Heart left ventricle (tissue), 16 donors: ENCODE measurements at regions not wholly inside any gene's neighbourhood (a gene's known extent, or its start where the extent isn't known, plus 50 kb on each side); places are given as distances from the start of the nearest gene placed in this dataset.

Experiments
- ATAC-seq, 4 donors: fragments of 200-7000 bp; cut with Tn5 transposase; one replicate each; pipeline ENCODE4 v1.9.1; 2020 to 2022; ENCODE audit warnings: moderate library complexity in 4 of 4, mild to moderate bottlenecking in 3 of 4, moderate number of reproducible peaks in 1 of 4
- DNase-seq, 5 donors: peaks; one replicate each; pipeline ENCODE4 v3.0.0-alpha.2; 2020
- H3K27ac ChIP-seq, 12 donors: fragments of 200-600 bp; sonication (generic) in 4 of 12; one replicate each; pipeline versions ENCODE4 v1.5.0 to v1.8.0; 2016 to 2022; ENCODE audit warnings: mild to moderate bottlenecking in 2 of 12
- H3K27me3 ChIP-seq, 9 donors: fragments of 200-600 bp; sonication (generic) in 2 of 9; one replicate each; pipeline versions ENCODE4 v1.5.1 to v1.8.0; 2016 to 2022; ENCODE audit warnings: mild to moderate bottlenecking in 3 of 9
- H3K36me3 ChIP-seq, 9 donors: fragments of 200-600 bp; sonication (generic) in 2 of 9; one replicate each; pipeline versions ENCODE4 v1.5.0 to v1.8.0; 2018 to 2022; ENCODE audit warnings: mild to moderate bottlenecking in 2 of 9
- H3K4me1 ChIP-seq, 12 donors: fragments of 200-600 bp; sonication (generic) in 4 of 12; one replicate each; pipeline versions ENCODE4 v1.5.0 to v1.8.0; 2016 to 2022; ENCODE audit warnings: mild to moderate bottlenecking in 3 of 12
- H3K4me3 ChIP-seq, 12 donors: fragments of 200-600 bp; sonication (generic) in 4 of 12; one replicate each; pipeline versions ENCODE4 v1.5.0 to v1.8.0; 2017 to 2022; ENCODE audit warnings: mild to moderate bottlenecking in 9 of 12, moderate library complexity in 4 of 12
- H3K9me3 ChIP-seq, 12 donors: fragments of 200-600 bp; sonication (generic) in 4 of 12; one replicate each; pipeline versions ENCODE4 v1.5.0 to v1.8.0; 2016 to 2022; ENCODE audit warnings: mild to moderate bottlenecking in 1 of 12
- CTCF ChIP-seq, 12 donors: fragments of 200-600 bp; sonication (generic) in 4 of 12; IDR thresholded peaks; one replicate each; pipeline versions ENCODE4 v1.5.0 to v1.8.0; 2018 to 2022; ENCODE audit warnings: antibody characterized with exemption in 12 of 12, mild to moderate bottlenecking in 5 of 12
- POLR2A ChIP-seq, 2 donors: fragments of 450-650 bp; IDR thresholded peaks; one replicate each; pipeline ENCODE4 v1.6.1; 2017; ENCODE audit warnings: antibody characterized with exemption in 2 of 2, mild to moderate bottlenecking in 2 of 2, moderate library complexity in 2 of 2
- WGBS, 4 donors: extraction: QIAGEN DNeasy Blood & Tissue Kit in 2 of 4; methylation state at CpG; one replicate each; pipeline versions ENCODE4 v1.1.5 to v1.1.7; 2013 to 2018; 5-methylcytosine and 5-hydroxymethylcytosine counted together
- intact Hi-C, 10 donors: fragments of 100-400 bp; cut with DNase I; formaldehyde crosslinking; loops; one replicate each; pipeline versions ENCODE4 v1.11.1 to v1.14.2; 2022
- donor health status: ischemic (EF 13 %, LVEDD 7.1; RV severe dilation, severe dysfunction).
- donor health status: healthy with polysubstance abuse.
- donor health status: DM: no; HTN: yes; CAD: no.
- donor health status: DM: no; HTN: no; CAD: no.
- donor health status: ischemic (EF 25% LVEDD 6.9; RV normal size, moderate dysfunction).
- donor health status: ischemic (EF 25% LVEDD 5.7; RV mildly dilated, moderate dysfunction).
- donor health status: healthy.
- donor health status: DM: yes; HTN: yes; CAD: no.
- donor health status: ischemic (EF 35%, LVEDD 5.7; RV mildly dilated, moderate dysfunction).
- donor health status: nonischemic (EF 11% LVEDD 7.7; RV severe dilation, severe dysfunction).
- donor health status: DM: yes; HTN: yes; CAD: no.
- donor health status: PGD.
- donor health status: ischemic (EF 29% LVEDD 5.4; RV normal size, mild dysfunction).
- donor health status: nonischemic (EF 23%, LVEDD 6.1; RV moderate dilation, normal function).

- Histone ChIP-seq H3K27ac (no peak overlapping the region), H3K4me1 (peaks cover 0 to 4% (median 0%) of the 10 kb centered on the region in 12 donors), H3K4me3 (no peak overlapping the region), H3K27me3 (peaks cover 0 to 1% (median 0%) of the 10 kb centered on the region in 9 donors), H3K9me3 (no peaks in the 10 kb centered on the region), H3K36me3 (no peaks in the 10 kb centered on the region)
- 47 to 62% (median 53%) methylated on average over 2 of the region's 2 CpGs for WGBS, 4 donors
- ATAC-seq: no peak
- TF ChIP-seq CTCF (IDR thresholded peaks at IDR 0.05) (no peak), POLR2A (IDR thresholded peaks at IDR 0.05) (no peak)
- intact Hi-C loops: no loop called here
- DNase-seq: no peak
These were observed 73.8 kb upstream of the OLFM4 start for GRCh38 chr13:52954838-52955237.

GRCh38 chr13:52950436-52950956, 78.1 kb upstream of the OLFM4 start:
- H3K9me3 ChIP-seq: no peaks in the 10 kb centered on the region
- peaks cover 0 to 4% (median 0%) of the 10 kb centered on the region in 12 donors for H3K4me1 ChIP-seq
- DNase-seq (no peak), ATAC-seq (peak in 3 of 4 donors; percentile 16 to 38 (median 25))
- 60 to 73% (median 67%) methylated on average over 6 of the region's 6 CpGs for WGBS, 4 donors
- intact Hi-C loops: no loop called here
- H3K4me3 ChIP-seq: no peak overlapping the region
- H3K36me3 ChIP-seq: no peaks in the 10 kb centered on the region
- peak overlapping the region in 1 of 12 donors; percentile 27 for H3K27ac ChIP-seq
- H3K27me3 ChIP-seq: no peaks in the 10 kb centered on the region
- TF ChIP-seq POLR2A (IDR thresholded peaks at IDR 0.05): no peak
- no peak for TF ChIP-seq CTCF (IDR thresholded peaks at IDR 0.05)

- H3K36me3 ChIP-seq: no peaks in the 10 kb centered on the region
- ATAC-seq: peak in 2 of 4 donors; percentile 18 to 66
- H3K4me1 ChIP-seq: peaks cover 0 to 4% (median 0%) of the 10 kb centered on the region in 12 donors
- no peaks in the 10 kb centered on the region for H3K9me3 ChIP-seq
- no peaks in the 10 kb centered on the region for H3K27me3 ChIP-seq
- no peak for TF ChIP-seq CTCF (IDR thresholded peaks at IDR 0.05)
- TF ChIP-seq POLR2A (IDR thresholded peaks at IDR 0.05): no peak
- 50 to 66% (median 54%) methylated on average over 6 of the region's 6 CpGs for WGBS, 4 donors
- intact Hi-C loops: no loop called here
- peak in 1 of 5 donors; percentile 47 for DNase-seq
- no peak overlapping the region for H3K4me3 ChIP-seq
- no peak overlapping the region for H3K27ac ChIP-seq
These were observed 78.9 kb upstream of the OLFM4 start for GRCh38 chr13:52949742-52950141.

GRCh38 chr13:52949044-52949443, 79.6 kb upstream of the OLFM4 start:
- 71 to 88% (median 80%) methylated on average over 1 of the region's 1 CpG for WGBS, 4 donors
- no peak for TF ChIP-seq CTCF (IDR thresholded peaks at IDR 0.05)
- TF ChIP-seq POLR2A (IDR thresholded peaks at IDR 0.05): no peak
- no peak for ATAC-seq

More at GRCh38 chr13:52949044-52949443, 79.6 kb upstream of the OLFM4 start:
- no peak for DNase-seq
- Histone ChIP-seq H3K27me3 (no peaks in the 10 kb centered on the region), H3K9me3 (no peaks in the 10 kb centered on the region), H3K4me3 (no peak overlapping the region), H3K36me3 (no peaks in the 10 kb centered on the region), H3K27ac (no peak overlapping the region), H3K4me1 (peaks cover 0 to 4% (median 0%) of the 10 kb centered on the region in 12 donors)
- intact Hi-C loops: no loop called here
